IMR-90 (cell line): ENCODE measurements at regions not wholly inside any gene's neighbourhood (a gene's known extent, or its start where the extent isn't known, plus 50 kb on each side); places are given as distances from the start of the nearest gene placed in this dataset.

ENCODE experiments used
- ATAC-seq: fragments of 200-7000 bp; cut with Tn5 transposase; 2 replicates; pipeline ENCODE4 v1.9.1; 2020; ENCODE audit warnings: low read depth, mild to moderate bottlenecking, moderate library complexity
- BruUV-seq: library from RNA; stranded (reverse); fragments of 400-500 nt; replicated peaks from 2 replicates; lab custom pipeline; 2021; lab: Mats Ljungman, UMichigan
- CTCF ChIA-PET: fragments of 300-600 bp; formaldehyde crosslinking; extraction: SDS; loops from one replicate; lab custom pipeline; 2021; ENCODE audit warnings: antibody characterized with exemption; lab: Yijun Ruan, JAX
- POLR2A ChIA-PET: fragments of 300-600 bp; sonication (Branson Sonifier 250); formaldehyde crosslinking; loops from one replicate; lab custom pipeline; 2022; ENCODE audit warnings: antibody characterized with exemption; ENCODE audit not compliant: unreplicated experiment; lab: Charles Lee
- DNase-seq: peaks from one replicate; pipeline ENCODE4 v3.0.0; 2013
- H2AFZ ChIP-seq: replicated peaks from 2 replicates; pipeline ENCODE3; 2013; ENCODE audit warnings: low read length, mild to moderate bottlenecking; ENCODE audit not compliant: poor library complexity
- H2AK5ac ChIP-seq: 2 replicates; pipeline ENCODE4 v1.6.1; 2013; ENCODE audit warnings: low read depth, low read length, inconsistent platforms
- H2AK9ac ChIP-seq: replicated peaks from 2 replicates; pipeline ENCODE3; 2013; ENCODE audit warnings: mild to moderate bottlenecking, low read depth, low read length, moderate library complexity; ENCODE audit not compliant: poor library complexity
- H2BK120ac ChIP-seq: 2 replicates; pipeline ENCODE4 v1.6.1; 2013; ENCODE audit warnings: low read depth, low read length, inconsistent platforms
- H2BK15ac ChIP-seq: 3 replicates; pipeline ENCODE4 v1.6.1; 2013; ENCODE audit warnings: low read depth, low read length, inconsistent platforms
- H2BK20ac ChIP-seq: 2 replicates; pipeline ENCODE4 v1.6.1; 2013; ENCODE audit warnings: low read depth, mild to moderate bottlenecking, inconsistent platforms, low read length, moderate library complexity
- H2BK5ac ChIP-seq: 2 replicates; pipeline ENCODE4 v1.6.1; 2013; ENCODE audit warnings: mild to moderate bottlenecking, low read depth, low read length, inconsistent platforms; ENCODE audit not compliant: poor library complexity, severe bottlenecking
- H3K14ac ChIP-seq: replicated peaks from 2 replicates; pipeline ENCODE4 v1.6.1; 2013; ENCODE audit warnings: low read depth, low read length, inconsistent platforms
- H3K18ac ChIP-seq: 2 replicates; pipeline ENCODE4 v1.6.1; 2013; ENCODE audit warnings: low read depth, low read length, control low read depth
- H3K23ac ChIP-seq: 2 replicates; pipeline ENCODE4 v1.6.1; 2013; ENCODE audit warnings: low read depth, low read length, inconsistent platforms
- H3K27ac ChIP-seq: 2 replicates; pipeline ENCODE4 v1.5.1; 2013; ENCODE audit warnings: mild to moderate bottlenecking, control low read depth, low read length; ENCODE audit not compliant: insufficient read depth
- H3K27me3 ChIP-seq: 2 replicates; pipeline ENCODE4 v1.6.1; 2013; ENCODE audit warnings: low read length; ENCODE audit not compliant: control insufficient read depth, insufficient read depth
- H3K36me3 ChIP-seq: 2 replicates; pipeline ENCODE4 v1.6.1; 2013; ENCODE audit warnings: low read length, mixed read lengths; ENCODE audit not compliant: control insufficient read depth, insufficient read depth
- H3K4ac ChIP-seq: 2 replicates; pipeline ENCODE4 v1.6.1; 2013; ENCODE audit warnings: low read depth, low read length, inconsistent platforms
- H3K4me1 ChIP-seq: 2 replicates; pipeline ENCODE4 v1.6.1; 2013; ENCODE audit warnings: low read length, mixed read lengths; ENCODE audit not compliant: control insufficient read depth, insufficient read depth
- H3K4me2 ChIP-seq: 2 replicates; pipeline ENCODE4 v1.6.1; 2013; ENCODE audit warnings: low read depth, mild to moderate bottlenecking, control low read depth, low read length, moderate library complexity
- H3K4me3 ChIP-seq: 2 replicates; pipeline ENCODE4 v1.5.1; 2013; ENCODE audit warnings: low read depth, mild to moderate bottlenecking, control low read depth, low read length, moderate library complexity; ENCODE audit not compliant: insufficient read depth
- H3K56ac ChIP-seq: 2 replicates; pipeline ENCODE4 v1.6.1; 2013; ENCODE audit warnings: low read length, inconsistent platforms; ENCODE audit not compliant: insufficient read depth; ENCODE audit errors: extremely low read depth
- H3K79me1 ChIP-seq, 2 experiments: 2 replicates each; pipeline ENCODE4 v1.6.1; 2013; ENCODE audit warnings: low read length in 2 of 2, inconsistent platforms in 1 of 2, low read depth in 1 of 2
- H3K9ac ChIP-seq: 2 replicates; pipeline ENCODE4 v1.6.1; 2013; ENCODE audit warnings: low read depth, low read length, control low read depth
- H3K9me1 ChIP-seq: 2 replicates; pipeline ENCODE4 v1.6.1; 2013; ENCODE audit warnings: low read length, inconsistent platforms; ENCODE audit not compliant: insufficient read depth
- H3K9me3 ChIP-seq: 2 replicates; pipeline ENCODE4 v1.6.1; 2013; ENCODE audit warnings: low read length; ENCODE audit not compliant: control insufficient read depth, insufficient read depth
- H4K20me1 ChIP-seq: 2 replicates; pipeline ENCODE4 v1.6.1; 2013; ENCODE audit warnings: low read length, inconsistent platforms; ENCODE audit not compliant: insufficient read depth
- H4K5ac ChIP-seq: 2 replicates; pipeline ENCODE4 v1.6.1; 2013; ENCODE audit warnings: mild to moderate bottlenecking, low read depth, low read length, control low read depth
- H4K8ac ChIP-seq, 2 experiments: 2 replicates each; pipeline ENCODE4 v1.6.1; 2013; ENCODE audit warnings: low read depth in 2 of 2, low read length in 2 of 2, control low read depth in 1 of 2, inconsistent platforms in 1 of 2
- H4K91ac ChIP-seq: 2 replicates; pipeline ENCODE4 v1.6.1; 2013; ENCODE audit warnings: low read depth, low read length, inconsistent platforms; ENCODE audit not compliant: insufficient read depth
- CEBPB ChIP-seq: IDR thresholded peaks from 2 replicates; pipeline ENCODE4 v1.6.1; 2012; ENCODE audit warnings: low read depth, low read length, improper control_type of control experiment
- CHD1 ChIP-seq: IDR thresholded peaks from 2 replicates; pipeline ENCODE4 v1.6.1; 2012; ENCODE audit warnings: low read depth, low read length, improper control_type of control experiment
- ELK1 ChIP-seq: fragments of 150-350 bp; IDR thresholded peaks from 2 replicates; pipeline ENCODE4 v1.6.1; 2016; ENCODE audit warnings: low read depth, mild to moderate bottlenecking, low read length, moderate library complexity, borderline replicate concordance
- FOS ChIP-seq: fragments of 150-350 bp; IDR thresholded peaks from 2 replicates; pipeline ENCODE4 v1.6.1; 2016; ENCODE audit warnings: low read depth, low read length
- MAFK ChIP-seq: IDR thresholded peaks from 2 replicates; pipeline ENCODE4 v1.6.1; 2012; ENCODE audit warnings: low read depth, low read length, improper control_type of control experiment
- POLR2A ChIP-seq: IDR thresholded peaks from 2 replicates; pipeline ENCODE4 v1.6.1; 2012; ENCODE audit warnings: mild to moderate bottlenecking, low read depth, low read length
- RAD21 ChIP-seq: IDR thresholded peaks from 2 replicates; pipeline ENCODE4 v1.6.1; 2012; ENCODE audit warnings: low read length, improper control_type of control experiment
- RFX5 ChIP-seq: IDR thresholded peaks from 2 replicates; pipeline ENCODE4 v1.8.0; 2012; ENCODE audit warnings: low read depth, mild to moderate bottlenecking, low read length, moderate library complexity
- SMC3 ChIP-seq: fragments of 150-350 bp; IDR thresholded peaks from 2 replicates; pipeline ENCODE4 v1.6.1; 2016; ENCODE audit warnings: low read depth, mild to moderate bottlenecking, antibody characterized with exemption, low read length, moderate library complexity
- USF2 ChIP-seq: fragments of 150-350 bp; IDR thresholded peaks from 2 replicates; pipeline ENCODE4 v1.6.1; 2017; ENCODE audit warnings: mild to moderate bottlenecking, antibody characterized with exemption, low read length, low read depth
- WGBS, 2 experiments: methylation state at CpG; one replicate each; pipeline versions ENCODE4 v1.1.5 to v1.1.7; 2013; ENCODE audit warnings: missing lambda C conversion rate in 2 of 2; ENCODE audit not compliant: insufficient read length in 1 of 2; ENCODE audit errors: extremely low coverage in 2 of 2; 5-methylcytosine and 5-hydroxymethylcytosine counted together
- dilution Hi-C: fragments of 300-500 bp; cut with HindIII; formaldehyde crosslinking; loops from one replicate; pipeline ENCODE4 v1.14.3; 2018; ENCODE audit warnings: low sequenced_read_pairs; ENCODE audit not compliant: unreplicated experiment
- in situ Hi-C: fragments of 300-500 bp; cut with MboI; formaldehyde crosslinking; loops from 3 replicates; pipeline ENCODE4 v1.14.3; 2019; ENCODE audit warnings: low sequenced_read_pairs, inconsistent platforms, mixed read lengths
- intact Hi-C: fragments of 100-400 bp; cut with micrococcal nuclease; formaldehyde crosslinking; loops from 2 replicates; pipeline ENCODE4 v1.10.0; 2022

- no TSS peak for BruUV-seq
- Histone ChIP-seq H2AFZ (no peak overlapping the region), H2BK15ac (no peak overlapping the region), H2AK9ac (no peak overlapping the region), H3K36me3 (no peaks in the 10 kb centered on the region), H4K20me1 (no peaks in the 10 kb centered on the region), H3K4me3 (no peak overlapping the region), H3K4me1 (no peaks in the 10 kb centered on the region), H3K4me2 (no peak overlapping the region), H3K9me1 (no peaks in the 10 kb centered on the region), H3K23ac (no peak overlapping the region), H3K4ac (no peak overlapping the region), H3K18ac (no peak overlapping the region), H2BK120ac (no peak overlapping the region), H3K14ac (no peak overlapping the region), H3K9ac (no peak overlapping the region), H3K79me1 (no peaks in the 10 kb centered on the region), H2BK5ac (no peak overlapping the region), H3K56ac (no peak overlapping the region), H2AK5ac (no peak overlapping the region), H3K9me3 (peaks cover 21% of the 10 kb centered on the region), H4K91ac (no peak overlapping the region), H4K5ac (no peak overlapping the region), H3K27ac (no peak overlapping the region), H2BK20ac (no peak overlapping the region), H4K8ac (no peak overlapping the region), H3K27me3 (no peaks in the 10 kb centered on the region)
- no peak for TF ChIP-seq CHD1
- TF ChIP-seq POLR2A, result no peak
- TF ChIP-seq ELK1, result no peak
- no peak for TF ChIP-seq FOS
- TF ChIP-seq USF2, result no peak
- TF ChIP-seq RFX5, result no peak
- TF ChIP-seq MAFK, result no peak
- no peak for TF ChIP-seq SMC3
- TF ChIP-seq RAD21, result no peak
- TF ChIP-seq CEBPB, result no peak
- DNase-seq, result no peak
- ATAC-seq, result no peak
- ChIA-PET CTCF (no interaction called here), POLR2A (no interaction called here)
- intact Hi-C loops (no loop called here), dilution Hi-C loops (no loop called here), in situ Hi-C loops (no loop called here)
- no CpG with 5 or more reads among the region's 6 CpGs for WGBS, 2 experiments
These were observed 671.2 kb downstream of the UQCRFS1 start for GRCh38 chr19:28541602-28542393.
